NK-92 (cell line): ENCODE measurements at regions not wholly inside any gene's neighbourhood (a gene's known extent, or its start where the extent isn't known, plus 50 kb on each side); places are given as distances from the start of the nearest gene placed in this dataset.
A peak's percentile ranks its signal among the peaks of the same experiment; 100 is the strongest.

Source experiments
- DNase-seq: peaks from one replicate; lab custom pipeline; 2025; ENCODE audit not compliant: unreplicated experiment; lab: John Stamatoyannopoulos, UW

GRCh38 chrX:39857780-39858179 is 240.0 kb downstream of the BCOR start:
- DNase-seq, result no peak

- DNase-seq, result no peak
Measured at GRCh38 chrX:39859991-39860861, 237.5 kb downstream of the BCOR start.

DNA sequence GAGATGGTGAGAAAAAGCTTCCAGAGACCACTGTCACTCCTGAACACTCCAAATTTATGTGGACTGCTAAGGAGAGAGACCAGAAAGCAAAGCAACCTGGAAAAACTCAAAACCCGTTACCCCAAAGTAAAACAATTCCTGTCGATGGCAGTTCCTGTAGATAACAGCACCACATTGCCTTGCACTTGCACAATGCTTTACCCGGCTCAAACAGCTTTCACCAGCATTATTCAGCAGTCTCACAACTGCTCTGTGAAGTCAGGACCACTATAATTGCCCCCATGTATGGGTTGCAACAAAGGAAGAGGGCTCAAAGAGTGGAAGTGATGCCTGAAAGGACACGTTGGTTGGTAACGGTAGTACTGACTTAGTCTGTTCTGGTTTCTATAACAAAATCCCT is 234.8 kb downstream of the BCOR start:
- DNase-seq, result no peak

- no peak for DNase-seq
Measured at GRCh38 chrX:39866229-39866628, 231.5 kb downstream of the BCOR start.

GRCh38 chrX:39869846-39870601 is 227.7 kb downstream of the BCOR start:
- DNase-seq, result peak; percentile 5

- DNase-seq, result no peak
Measured at GRCh38 chrX:39871648-39872047, 226.1 kb downstream of the BCOR start.

DNA sequence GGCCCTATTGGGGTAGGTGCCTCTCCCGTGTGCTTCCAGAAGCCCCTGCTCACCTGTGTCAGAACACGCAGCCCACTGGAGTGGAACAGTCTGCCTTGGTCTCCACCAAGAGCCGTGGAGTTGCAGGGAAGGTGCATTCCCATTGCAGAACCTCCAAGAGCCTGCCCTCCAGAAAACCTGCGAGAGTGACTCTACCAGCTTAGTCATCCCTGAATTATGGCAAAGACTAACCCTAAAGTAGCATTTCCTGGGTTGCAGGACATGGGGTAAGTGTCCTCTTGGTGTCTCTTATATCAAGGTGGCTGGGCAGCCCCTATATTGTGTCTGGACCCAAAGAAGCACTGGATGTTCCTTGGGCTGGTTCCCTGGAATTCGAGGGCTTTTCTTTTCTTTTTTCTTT is 224.6 kb downstream of the BCOR start:
- no peak for DNase-seq

GRCh38 chrX:39874202-39874816 is 223.4 kb downstream of the BCOR start:
- no peak for DNase-seq

- DNase-seq, result no peak
Measured at GRCh38 chrX:39875834-39876628, 221.7 kb downstream of the BCOR start.

GRCh38 chrX:39877905-39878304 is 219.9 kb downstream of the BCOR start:
- no peak for DNase-seq

DNA sequence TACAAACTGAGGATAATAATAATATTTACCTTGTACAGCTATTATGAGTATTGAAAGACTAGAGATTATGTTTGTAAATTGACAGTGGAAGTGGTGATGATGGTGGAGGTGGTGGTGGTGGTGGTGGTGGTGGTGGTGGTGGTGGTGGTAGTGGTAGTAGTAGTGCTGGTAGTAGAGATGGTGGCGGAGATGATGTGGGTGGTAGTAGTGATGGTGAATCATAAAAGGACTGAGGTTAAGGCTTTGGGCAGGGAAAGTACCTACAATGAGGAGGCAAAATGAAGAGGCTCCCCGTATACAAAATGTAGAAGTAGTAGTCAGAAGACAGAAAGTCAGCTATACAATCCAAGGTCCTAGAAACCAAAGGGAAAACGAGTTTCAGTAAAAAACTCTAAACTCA is 214.1 kb downstream of the BCOR start:
- DNase-seq, result no peak

GRCh38 chrX:39886282-39886681 is 211.5 kb downstream of the BCOR start:
- no peak for DNase-seq

GRCh38 chrX:39888730-39889129 is 209.0 kb downstream of the BCOR start:
- DNase-seq, result no peak

DNA sequence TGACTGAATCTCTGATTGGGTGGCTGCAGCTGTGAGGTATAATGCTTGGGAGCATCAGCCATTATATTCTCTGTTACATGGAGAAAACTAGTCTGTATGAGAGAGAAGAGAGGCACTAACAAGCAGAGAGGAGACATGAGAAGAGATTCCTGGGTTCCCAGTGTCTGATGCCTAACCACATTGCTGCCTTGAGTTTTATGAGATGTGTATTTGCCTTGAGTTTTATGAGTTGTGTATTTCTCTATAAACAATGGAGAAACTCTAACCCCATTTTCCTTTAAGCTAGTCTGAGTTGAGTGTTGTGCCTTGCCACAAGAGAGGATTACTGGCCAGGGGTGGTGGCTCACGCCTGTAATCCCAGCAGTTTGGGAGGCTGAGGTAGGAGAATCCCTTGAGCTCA is 208.1 kb downstream of the BCOR start:
- no peak for DNase-seq

DNA sequence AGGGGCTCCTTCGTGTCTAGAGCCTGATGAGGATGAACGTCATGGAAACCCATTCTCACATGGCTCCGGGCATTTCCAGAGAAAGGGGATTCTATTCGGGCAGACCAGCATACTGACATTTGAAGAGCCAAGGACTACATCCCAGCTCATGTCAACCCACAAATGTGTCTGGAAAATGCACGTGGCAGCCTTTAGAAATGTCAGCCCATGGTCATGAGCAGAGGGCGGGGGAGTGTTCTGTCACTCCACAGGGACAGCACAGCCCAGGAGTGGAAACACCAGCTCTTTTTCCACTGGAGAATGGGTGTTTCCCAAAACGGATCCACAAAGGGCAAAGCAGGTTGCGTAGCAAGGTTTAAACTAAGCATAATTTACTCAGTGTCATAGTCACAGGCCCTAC is 207.0 kb downstream of the BCOR start:
- no peak for DNase-seq

- DNase-seq, result no peak
Measured at GRCh38 chrX:39891781-39892180, 206.0 kb downstream of the BCOR start.

GRCh38 chrX:39893417-39894338 is 204.1 kb downstream of the BCOR start:
- DNase-seq, result no peak

DNA sequence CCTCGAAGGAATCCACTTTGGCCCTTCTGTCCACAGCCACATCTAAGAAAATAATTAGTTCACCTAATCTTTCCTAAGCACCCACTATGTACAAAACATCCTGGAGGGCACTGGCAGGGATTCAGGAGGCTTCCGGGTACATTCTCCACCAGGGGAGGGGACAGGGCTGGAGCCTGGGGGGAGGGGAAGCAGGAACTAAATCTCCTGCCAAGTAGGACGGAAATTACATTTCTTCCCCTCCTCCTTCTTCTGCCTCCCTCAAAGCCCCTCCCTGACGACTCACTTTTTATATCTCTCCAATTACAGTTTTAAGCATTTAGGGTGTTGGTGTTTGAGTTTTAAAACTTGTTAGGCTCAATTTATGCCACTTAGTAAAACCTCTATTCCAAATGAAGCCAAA is 203.1 kb downstream of the BCOR start:
- no peak for DNase-seq

- DNase-seq, result no peak
Measured at GRCh38 chrX:39895218-39896110, 202.3 kb downstream of the BCOR start.
